Keratinocyte (primary cell): ENCODE measurements at regions not wholly inside any gene's neighbourhood (a gene's known extent, or its start where the extent isn't known, plus 50 kb on each side); places are given as distances from the start of the nearest gene placed in this dataset.

Experiments used
- DNase-seq: peaks from one replicate; pipeline ENCODE4 v3.0.0-alpha.2; 2011; ENCODE audit warnings: low read depth, missing footprints, low spot score
- FAIRE-seq: peaks from 2 replicates; lab custom pipeline; 2011; peaks lifted over from hg19 to GRCh38; lab: Jason Lieb, UNC
- H2AFZ ChIP-seq: 2 replicates; pipeline ENCODE4 v1.6.0; 2012; ENCODE audit warnings: low read length, control low read depth, inconsistent platforms; ENCODE audit not compliant: control insufficient read depth
- H3K27ac ChIP-seq: 2 replicates; pipeline ENCODE4 v1.5.1; 2011; ENCODE audit warnings: low read length; ENCODE audit not compliant: control insufficient read depth, insufficient read depth
- H3K27me3 ChIP-seq: 3 replicates; pipeline ENCODE4 v1.6.0; 2011; ENCODE audit warnings: low read length; ENCODE audit not compliant: control insufficient read depth, insufficient read depth; ENCODE audit errors: extremely low read depth
- H3K36me3 ChIP-seq, 2 experiments: 2 replicates in 1 of 2; 3 replicates in 1 of 2; pipeline ENCODE4 v1.5.1; 2011; ENCODE audit warnings: low read length in 2 of 2, mild to moderate bottlenecking in 1 of 2; ENCODE audit not compliant: control insufficient read depth in 2 of 2, insufficient read depth in 2 of 2; ENCODE audit errors: extremely low read depth in 1 of 2
- H3K4me1 ChIP-seq: 3 replicates; pipeline ENCODE4 v1.5.1; 2011; ENCODE audit warnings: low read length; ENCODE audit not compliant: control insufficient read depth, insufficient read depth; ENCODE audit errors: extremely low read depth
- H3K4me2 ChIP-seq: 3 replicates; pipeline ENCODE4 v1.6.0; 2011; ENCODE audit warnings: low read depth, low read length; ENCODE audit not compliant: control insufficient read depth, insufficient read depth; ENCODE audit errors: extremely low read depth
- H3K4me3 ChIP-seq, 3 experiments: fragments of 200-600 bp in 1 of 3; sonication (generic) in 1 of 3; 2 replicates in 2 of 3; 3 replicates in 1 of 3; pipeline ENCODE4 v1.5.1; 2011 to 2016; ENCODE audit warnings: low read length in 3 of 3, mild to moderate bottlenecking in 3 of 3, control low read depth in 2 of 3, inconsistent platforms in 1 of 3, low read depth in 1 of 3, mixed read lengths in 1 of 3, mixed run types in 1 of 3, moderate library complexity in 1 of 3; ENCODE audit not compliant: control insufficient read depth in 2 of 3, insufficient read depth in 2 of 3; ENCODE audit errors: extremely low read depth in 1 of 3
- H3K79me2 ChIP-seq: 2 replicates; pipeline ENCODE4 v1.6.0; 2012; ENCODE audit warnings: low read length; ENCODE audit not compliant: control insufficient read depth, insufficient read depth
- H3K9ac ChIP-seq: 3 replicates; pipeline ENCODE4 v1.6.0; 2011; ENCODE audit warnings: low read length; ENCODE audit not compliant: control insufficient read depth, insufficient read depth; ENCODE audit errors: extremely low read depth
- H3K9me1 ChIP-seq: 3 replicates; pipeline ENCODE4 v1.6.0; 2011; ENCODE audit warnings: low read length; ENCODE audit not compliant: control insufficient read depth, insufficient read depth; ENCODE audit errors: extremely low read depth
- H3K9me3 ChIP-seq: 2 replicates; pipeline ENCODE4 v1.5.1; 2012; ENCODE audit warnings: low read depth, low read length; ENCODE audit not compliant: control insufficient read depth
- H4K20me1 ChIP-seq: 3 replicates; pipeline ENCODE4 v1.6.0; 2011; ENCODE audit warnings: low read length; ENCODE audit not compliant: control insufficient read depth, insufficient read depth; ENCODE audit errors: extremely low read depth
- EZH2 ChIP-seq: IDR thresholded peaks from one replicate; pipeline ENCODE4 v1.6.1; 2012; ENCODE audit warnings: inconsistent platforms, mild to moderate bottlenecking, low read length, moderate library complexity
- dilution Hi-C: fragments of 300-500 bp; cut with MboI; formaldehyde crosslinking; loops from one replicate; pipeline ENCODE4 v1.7.0; 2020; ENCODE audit warnings: low sequenced_read_pairs; ENCODE audit not compliant: extremely low pct_ligation_motif_present
- TF ChIP-seq, protein P1 (sequence below), 3 experiments: IDR thresholded peaks in 1 of 3; conservative IDR thresholded peaks in 1 of 3; optimal IDR thresholded peaks in 1 of 3; 2 replicates in 2 of 3; 3 replicates in 1 of 3; pipeline versions ENCODE3 to v1.5.1; 2011; ENCODE audit warnings: low read length in 3 of 3, mild to moderate bottlenecking in 3 of 3, moderate library complexity in 2 of 3, control low read depth in 1 of 3, inconsistent platforms in 1 of 3; ENCODE audit not compliant: insufficient read depth in 2 of 3; ENCODE audit errors: extremely low read depth in 1 of 3

DNA sequence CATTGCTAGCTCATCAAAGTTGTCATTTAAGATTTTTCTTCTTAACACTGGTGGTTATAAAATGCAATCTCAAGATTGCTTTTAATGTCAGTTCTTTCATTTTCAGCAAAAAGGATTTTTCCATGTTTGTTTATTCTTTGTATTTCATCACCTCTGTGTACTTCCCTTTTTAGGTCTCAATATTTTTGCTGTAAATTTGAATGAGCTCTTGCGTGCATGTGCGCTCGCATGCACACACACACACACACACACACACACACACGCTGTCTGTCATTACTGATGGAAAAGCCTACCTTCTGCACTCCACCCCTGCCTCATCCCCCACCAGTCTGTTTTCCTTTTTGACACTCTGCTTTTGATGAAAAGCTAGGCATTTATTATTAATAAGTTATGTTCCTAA is 85.3 kb upstream of the FYN start:
- Histone ChIP-seq H3K27ac (no peak overlapping the region), H3K4me2 (no peak overlapping the region)
- no peak for DNase-seq

DNA sequence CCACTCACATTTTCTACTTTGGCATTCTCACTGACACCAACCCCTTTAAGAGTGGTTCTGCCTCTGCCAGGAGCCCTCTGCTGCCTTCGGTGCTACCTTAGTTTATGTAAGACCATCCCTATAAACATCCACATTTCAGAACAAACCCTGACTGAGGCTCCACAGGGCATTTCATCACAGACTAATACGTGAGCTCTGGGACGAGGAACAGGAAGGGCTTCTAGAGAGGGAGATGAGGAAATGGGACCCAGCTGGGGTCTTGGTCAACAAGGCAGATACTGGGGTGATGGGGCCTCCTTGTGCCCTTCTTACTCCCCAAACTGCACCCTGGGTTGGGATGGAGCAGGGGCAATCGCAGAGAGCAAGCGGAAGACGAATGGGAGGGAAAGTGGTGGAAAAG is 86.5 kb upstream of the FYN start:
- Histone ChIP-seq H3K9me3 (no peaks in the 10 kb centered on the region), H3K27me3 (no peaks in the 10 kb centered on the region), H3K27ac (no peak overlapping the region), H3K9ac (no peak overlapping the region), H3K4me2 (no peak overlapping the region), H3K4me1 (no peaks in the 10 kb centered on the region), H3K79me2 (no peaks in the 10 kb centered on the region), H4K20me1 (no peaks in the 10 kb centered on the region), H3K4me3 (no peak overlapping the region), H2AFZ (no peak overlapping the region), H3K36me3 (no peaks in the 10 kb centered on the region), H3K9me1 (no peaks in the 10 kb centered on the region)
- DNase-seq (no peak), FAIRE-seq (no peak)
- dilution Hi-C loops, result loop anchor here (25.0 kb wide), 1 partner anchor 247 kb away; no protein-coding TSS in a partner anchor
- no peak for TF ChIP-seq EZH2
- TF ChIP-seq, protein P1, sequence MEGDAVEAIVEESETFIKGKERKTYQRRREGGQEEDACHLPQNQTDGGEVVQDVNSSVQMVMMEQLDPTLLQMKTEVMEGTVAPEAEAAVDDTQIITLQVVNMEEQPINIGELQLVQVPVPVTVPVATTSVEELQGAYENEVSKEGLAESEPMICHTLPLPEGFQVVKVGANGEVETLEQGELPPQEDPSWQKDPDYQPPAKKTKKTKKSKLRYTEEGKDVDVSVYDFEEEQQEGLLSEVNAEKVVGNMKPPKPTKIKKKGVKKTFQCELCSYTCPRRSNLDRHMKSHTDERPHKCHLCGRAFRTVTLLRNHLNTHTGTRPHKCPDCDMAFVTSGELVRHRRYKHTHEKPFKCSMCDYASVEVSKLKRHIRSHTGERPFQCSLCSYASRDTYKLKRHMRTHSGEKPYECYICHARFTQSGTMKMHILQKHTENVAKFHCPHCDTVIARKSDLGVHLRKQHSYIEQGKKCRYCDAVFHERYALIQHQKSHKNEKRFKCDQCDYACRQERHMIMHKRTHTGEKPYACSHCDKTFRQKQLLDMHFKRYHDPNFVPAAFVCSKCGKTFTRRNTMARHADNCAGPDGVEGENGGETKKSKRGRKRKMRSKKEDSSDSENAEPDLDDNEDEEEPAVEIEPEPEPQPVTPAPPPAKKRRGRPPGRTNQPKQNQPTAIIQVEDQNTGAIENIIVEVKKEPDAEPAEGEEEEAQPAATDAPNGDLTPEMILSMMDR (optimal IDR thresholded peaks at IDR 0.05 in 1 of 3, IDR thresholded peaks at IDR 0.05 in 1 of 3, conservative IDR thresholded peaks at IDR 0.05 in 1 of 3; ENCODE audit: extremely low read depth in 1 of 3, insufficient read depth in 2 of 3, low read length in 3 of 3), result no peak

More for the DNA sequence above, 85.3 kb upstream of the FYN start:
- Histone ChIP-seq H3K9ac (no peak overlapping the region), H2AFZ (no peak overlapping the region), H3K4me1 (no peaks in the 10 kb centered on the region), H3K79me2 (no peaks in the 10 kb centered on the region), H3K27me3 (no peaks in the 10 kb centered on the region), H3K36me3 (no peaks in the 10 kb centered on the region), H3K9me1 (no peaks in the 10 kb centered on the region), H3K4me3 (no peak overlapping the region), H4K20me1 (no peaks in the 10 kb centered on the region), H3K9me3 (no peaks in the 10 kb centered on the region)
- TF ChIP-seq, protein P1 (optimal IDR thresholded peaks at IDR 0.05 in 1 of 3, IDR thresholded peaks at IDR 0.05 in 1 of 3, conservative IDR thresholded peaks at IDR 0.05 in 1 of 3; ENCODE audit: extremely low read depth in 1 of 3, insufficient read depth in 2 of 3, low read length in 3 of 3), result no peak
- TF ChIP-seq EZH2, result no peak
- dilution Hi-C loops, result loop anchor here (25.0 kb wide), 1 partner anchor 246 kb away; no protein-coding TSS in a partner anchor
- FAIRE-seq, result no peak
